Keratinocyte (primary cell): ENCODE measurements at regions not wholly inside any gene's neighbourhood (a gene's known extent, or its start where the extent isn't known, plus 50 kb on each side); places are given as distances from the start of the nearest gene placed in this dataset.

Source experiments
- DNase-seq: peaks from one replicate; pipeline ENCODE4 v3.0.0-alpha.2; 2011; ENCODE audit warnings: low read depth, missing footprints, low spot score
- FAIRE-seq: peaks from 2 replicates; lab custom pipeline; 2011; peaks lifted over from hg19 to GRCh38; lab: Jason Lieb, UNC
- H2AFZ ChIP-seq: 2 replicates; pipeline ENCODE4 v1.6.0; 2012; ENCODE audit warnings: low read length, control low read depth, inconsistent platforms; ENCODE audit not compliant: control insufficient read depth
- H3K27ac ChIP-seq: 2 replicates; pipeline ENCODE4 v1.5.1; 2011; ENCODE audit warnings: low read length; ENCODE audit not compliant: control insufficient read depth, insufficient read depth
- H3K27me3 ChIP-seq: 3 replicates; pipeline ENCODE4 v1.6.0; 2011; ENCODE audit warnings: low read length; ENCODE audit not compliant: control insufficient read depth, insufficient read depth; ENCODE audit errors: extremely low read depth
- H3K36me3 ChIP-seq, 2 experiments: 2 replicates in 1 of 2; 3 replicates in 1 of 2; pipeline ENCODE4 v1.5.1; 2011; ENCODE audit warnings: low read length in 2 of 2, mild to moderate bottlenecking in 1 of 2; ENCODE audit not compliant: control insufficient read depth in 2 of 2, insufficient read depth in 2 of 2; ENCODE audit errors: extremely low read depth in 1 of 2
- H3K4me1 ChIP-seq: 3 replicates; pipeline ENCODE4 v1.5.1; 2011; ENCODE audit warnings: low read length; ENCODE audit not compliant: control insufficient read depth, insufficient read depth; ENCODE audit errors: extremely low read depth
- H3K4me2 ChIP-seq: 3 replicates; pipeline ENCODE4 v1.6.0; 2011; ENCODE audit warnings: low read depth, low read length; ENCODE audit not compliant: control insufficient read depth, insufficient read depth; ENCODE audit errors: extremely low read depth
- H3K4me3 ChIP-seq, 3 experiments: fragments of 200-600 bp in 1 of 3; sonication (generic) in 1 of 3; 2 replicates in 2 of 3; 3 replicates in 1 of 3; pipeline ENCODE4 v1.5.1; 2011 to 2016; ENCODE audit warnings: low read length in 3 of 3, mild to moderate bottlenecking in 3 of 3, control low read depth in 2 of 3, inconsistent platforms in 1 of 3, low read depth in 1 of 3, mixed read lengths in 1 of 3, mixed run types in 1 of 3, moderate library complexity in 1 of 3; ENCODE audit not compliant: control insufficient read depth in 2 of 3, insufficient read depth in 2 of 3; ENCODE audit errors: extremely low read depth in 1 of 3
- H3K79me2 ChIP-seq: 2 replicates; pipeline ENCODE4 v1.6.0; 2012; ENCODE audit warnings: low read length; ENCODE audit not compliant: control insufficient read depth, insufficient read depth
- H3K9ac ChIP-seq: 3 replicates; pipeline ENCODE4 v1.6.0; 2011; ENCODE audit warnings: low read length; ENCODE audit not compliant: control insufficient read depth, insufficient read depth; ENCODE audit errors: extremely low read depth
- H3K9me1 ChIP-seq: 3 replicates; pipeline ENCODE4 v1.6.0; 2011; ENCODE audit warnings: low read length; ENCODE audit not compliant: control insufficient read depth, insufficient read depth; ENCODE audit errors: extremely low read depth
- H3K9me3 ChIP-seq: 2 replicates; pipeline ENCODE4 v1.5.1; 2012; ENCODE audit warnings: low read depth, low read length; ENCODE audit not compliant: control insufficient read depth
- H4K20me1 ChIP-seq: 3 replicates; pipeline ENCODE4 v1.6.0; 2011; ENCODE audit warnings: low read length; ENCODE audit not compliant: control insufficient read depth, insufficient read depth; ENCODE audit errors: extremely low read depth
- EZH2 ChIP-seq: IDR thresholded peaks from one replicate; pipeline ENCODE4 v1.6.1; 2012; ENCODE audit warnings: inconsistent platforms, mild to moderate bottlenecking, low read length, moderate library complexity
- dilution Hi-C: fragments of 300-500 bp; cut with MboI; formaldehyde crosslinking; loops from one replicate; pipeline ENCODE4 v1.7.0; 2020; ENCODE audit warnings: low sequenced_read_pairs; ENCODE audit not compliant: extremely low pct_ligation_motif_present
- TF ChIP-seq, protein P1 (sequence below), 3 experiments: IDR thresholded peaks in 1 of 3; conservative IDR thresholded peaks in 1 of 3; optimal IDR thresholded peaks in 1 of 3; 2 replicates in 2 of 3; 3 replicates in 1 of 3; pipeline versions ENCODE3 to v1.5.1; 2011; ENCODE audit warnings: low read length in 3 of 3, mild to moderate bottlenecking in 3 of 3, moderate library complexity in 2 of 3, control low read depth in 1 of 3, inconsistent platforms in 1 of 3; ENCODE audit not compliant: insufficient read depth in 2 of 3; ENCODE audit errors: extremely low read depth in 1 of 3

DNA sequence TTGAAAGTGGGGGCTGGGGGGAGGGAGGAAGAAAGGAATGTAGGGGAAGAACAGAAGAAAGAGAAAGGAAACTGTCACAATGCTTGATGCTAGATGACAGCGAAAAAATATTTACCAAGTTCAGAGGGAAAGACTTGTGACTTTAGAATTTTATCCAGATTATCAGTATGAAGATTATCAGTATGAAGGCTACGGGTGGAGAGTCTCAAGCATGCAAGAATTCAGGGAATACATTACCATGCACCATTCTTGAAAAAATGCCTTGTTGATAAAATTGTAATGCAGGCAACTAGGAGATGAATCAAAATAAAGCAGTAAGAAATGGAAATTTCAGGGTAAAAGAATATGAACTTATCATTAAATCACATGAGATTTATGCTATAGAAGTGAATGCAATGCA, 376.8 kb downstream of the PCNX1 start:
- Histone ChIP-seq H2AFZ (no peak overlapping the region), H3K79me2 (no peaks in the 10 kb centered on the region), H3K9me1 (no peaks in the 10 kb centered on the region), H3K9me3 (no peaks in the 10 kb centered on the region), H3K4me3 (no peak overlapping the region), H3K4me2 (no peak overlapping the region), H3K36me3 (no peaks in the 10 kb centered on the region), H3K27ac (no peak overlapping the region), H4K20me1 (no peaks in the 10 kb centered on the region), H3K4me1 (no peaks in the 10 kb centered on the region), H3K9ac (no peak overlapping the region), H3K27me3 (no peaks in the 10 kb centered on the region)
- FAIRE-seq (no peak), DNase-seq (no peak)
- dilution Hi-C loops: no loop called here
- TF ChIP-seq, protein P1, sequence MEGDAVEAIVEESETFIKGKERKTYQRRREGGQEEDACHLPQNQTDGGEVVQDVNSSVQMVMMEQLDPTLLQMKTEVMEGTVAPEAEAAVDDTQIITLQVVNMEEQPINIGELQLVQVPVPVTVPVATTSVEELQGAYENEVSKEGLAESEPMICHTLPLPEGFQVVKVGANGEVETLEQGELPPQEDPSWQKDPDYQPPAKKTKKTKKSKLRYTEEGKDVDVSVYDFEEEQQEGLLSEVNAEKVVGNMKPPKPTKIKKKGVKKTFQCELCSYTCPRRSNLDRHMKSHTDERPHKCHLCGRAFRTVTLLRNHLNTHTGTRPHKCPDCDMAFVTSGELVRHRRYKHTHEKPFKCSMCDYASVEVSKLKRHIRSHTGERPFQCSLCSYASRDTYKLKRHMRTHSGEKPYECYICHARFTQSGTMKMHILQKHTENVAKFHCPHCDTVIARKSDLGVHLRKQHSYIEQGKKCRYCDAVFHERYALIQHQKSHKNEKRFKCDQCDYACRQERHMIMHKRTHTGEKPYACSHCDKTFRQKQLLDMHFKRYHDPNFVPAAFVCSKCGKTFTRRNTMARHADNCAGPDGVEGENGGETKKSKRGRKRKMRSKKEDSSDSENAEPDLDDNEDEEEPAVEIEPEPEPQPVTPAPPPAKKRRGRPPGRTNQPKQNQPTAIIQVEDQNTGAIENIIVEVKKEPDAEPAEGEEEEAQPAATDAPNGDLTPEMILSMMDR (optimal IDR thresholded peaks at IDR 0.05 in 1 of 3, IDR thresholded peaks at IDR 0.05 in 1 of 3, conservative IDR thresholded peaks at IDR 0.05 in 1 of 3; ENCODE audit: extremely low read depth in 1 of 3, insufficient read depth in 2 of 3, low read length in 3 of 3): no peak
- no peak for TF ChIP-seq EZH2

DNA sequence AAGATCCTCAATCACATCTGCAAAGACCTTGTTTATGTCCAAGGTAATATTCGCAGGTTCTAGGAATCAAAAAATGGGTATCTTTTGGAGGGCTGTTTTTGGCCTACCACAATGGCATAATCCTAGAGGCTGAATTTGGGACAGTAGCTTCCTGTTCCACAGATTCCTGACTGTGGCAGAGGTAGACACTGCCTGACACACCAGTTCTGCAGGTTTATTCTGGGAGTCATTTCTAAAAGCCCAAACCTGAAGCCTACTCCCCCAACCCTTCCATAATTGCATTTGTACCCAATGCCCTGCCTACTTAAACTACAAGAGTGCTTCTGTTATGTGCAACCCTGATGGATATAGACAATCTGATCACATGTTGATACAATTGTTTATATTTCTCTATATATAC, 378.9 kb downstream of the PCNX1 start:
- dilution Hi-C loops: no loop called here
- H3K9me3 ChIP-seq: no peaks in the 10 kb centered on the region
- H2AFZ ChIP-seq: no peak overlapping the region
- TF ChIP-seq EZH2: no peak
- TF ChIP-seq, protein P1 (optimal IDR thresholded peaks at IDR 0.05 in 1 of 3, IDR thresholded peaks at IDR 0.05 in 1 of 3, conservative IDR thresholded peaks at IDR 0.05 in 1 of 3; ENCODE audit: extremely low read depth in 1 of 3, insufficient read depth in 2 of 3, low read length in 3 of 3): no peak
- H4K20me1 ChIP-seq: no peaks in the 10 kb centered on the region
- H3K27me3 ChIP-seq: no peaks in the 10 kb centered on the region
- no peak for DNase-seq
- H3K9me1 ChIP-seq: no peaks in the 10 kb centered on the region
- no peak for FAIRE-seq
- H3K4me1 ChIP-seq: peaks cover 3% of the 10 kb centered on the region
- no peak overlapping the region for H3K4me2 ChIP-seq
- H3K4me3 ChIP-seq: no peak overlapping the region
- no peak overlapping the region for H3K9ac ChIP-seq
- no peaks in the 10 kb centered on the region for H3K36me3 ChIP-seq
- H3K79me2 ChIP-seq: no peaks in the 10 kb centered on the region
- no peak overlapping the region for H3K27ac ChIP-seq
